HG03565 (cell line): ENCODE measurements at regions not wholly inside any gene's neighbourhood (a gene's known extent, or its start where the extent isn't known, plus 50 kb on each side); places are given as distances from the start of the nearest gene placed in this dataset.

Source experiments
- ATAC-seq: cut with Tn5 transposase; IDR thresholded peaks from one replicate; pipeline ENCODE4 v1.9.1; 2021; ENCODE audit warnings: mild to moderate bottlenecking, moderate library complexity; ENCODE audit not compliant: unreplicated experiment

GRCh38 chr6:10060004-10060403 lies 354.9 kb downstream of the TFAP2A start:
- ATAC-seq = no peak

DNA sequence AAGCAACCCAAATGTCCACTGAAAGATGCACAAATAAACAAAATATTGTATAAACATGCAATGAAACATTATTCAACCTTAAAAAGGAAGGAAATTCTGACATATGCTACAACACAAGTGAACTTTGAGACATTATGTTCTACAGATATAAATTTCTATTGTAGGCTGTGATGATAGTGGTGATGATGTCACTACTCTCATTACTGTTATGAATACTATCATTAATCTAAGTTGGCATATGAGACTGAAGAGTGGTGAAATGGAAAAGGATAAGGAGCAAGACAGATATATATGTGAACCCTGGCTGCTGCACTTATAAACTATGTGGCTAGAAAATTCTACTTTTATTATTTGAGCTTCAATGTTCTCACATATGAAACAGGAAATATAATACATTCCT lies 360.2 kb downstream of the TFAP2A start:
- ATAC-seq = no peak

GRCh38 chr6:10051283-10051682 lies 363.6 kb downstream of the TFAP2A start:
- ATAC-seq = no peak

GRCh38 chr6:10048370-10049297 lies 366.2 kb downstream of the TFAP2A start:
- no peak for ATAC-seq

DNA sequence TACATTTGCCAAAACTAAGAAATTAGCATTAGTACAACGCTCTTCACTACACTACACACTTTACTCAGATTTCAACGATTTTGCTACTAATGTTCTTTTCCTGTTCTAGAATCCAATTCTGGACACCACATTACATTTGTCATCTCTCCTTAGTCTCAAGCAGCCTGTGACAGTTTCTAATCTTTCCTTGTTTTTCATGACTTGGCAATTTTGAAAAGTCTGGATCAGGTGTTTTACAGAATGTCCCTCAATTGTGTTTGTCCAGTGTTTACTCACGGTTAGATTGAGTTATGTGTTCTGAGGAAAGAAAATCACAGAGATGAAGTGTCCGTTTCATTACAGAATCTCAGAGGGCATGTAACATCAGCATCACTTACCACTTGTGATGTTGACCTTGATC lies 372.6 kb downstream of the TFAP2A start:
- no peak for ATAC-seq

DNA sequence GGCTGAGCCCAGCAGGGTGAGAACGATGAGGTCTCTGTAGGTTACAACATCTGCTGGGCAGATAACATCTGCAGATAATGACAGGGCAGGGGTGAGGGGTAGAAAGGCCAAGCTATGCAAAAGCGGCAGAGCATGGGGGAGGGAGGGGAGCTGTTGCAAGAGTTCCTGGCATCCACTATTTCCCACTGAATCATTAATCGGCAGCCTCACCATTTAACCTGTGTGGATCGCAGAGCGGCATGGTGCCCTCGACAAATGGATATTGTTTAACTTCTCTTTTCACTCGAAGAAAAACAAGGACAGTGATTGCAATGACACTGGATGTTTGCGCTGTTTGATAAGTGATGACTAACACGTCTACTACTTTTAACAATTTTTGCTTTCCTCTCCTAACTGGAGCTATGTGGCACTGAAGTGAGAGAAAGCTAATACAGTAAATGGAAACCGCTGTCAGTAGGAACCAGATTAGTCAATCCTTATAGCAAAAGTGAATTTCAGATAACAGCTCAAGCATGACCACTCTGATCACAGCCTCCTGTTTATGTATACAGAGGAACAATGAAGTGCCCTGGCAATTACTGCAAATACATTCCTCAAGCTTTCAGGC lies 381.5 kb downstream of the TFAP2A start:
- no peak for ATAC-seq

GRCh38 chr6:10031617-10032016 lies 383.3 kb downstream of the TFAP2A start:
- no peak for ATAC-seq

- ATAC-seq = peak; percentile 75
Measured at GRCh38 chr6:10030942-10031537, 383.8 kb downstream of the TFAP2A start.

DNA sequence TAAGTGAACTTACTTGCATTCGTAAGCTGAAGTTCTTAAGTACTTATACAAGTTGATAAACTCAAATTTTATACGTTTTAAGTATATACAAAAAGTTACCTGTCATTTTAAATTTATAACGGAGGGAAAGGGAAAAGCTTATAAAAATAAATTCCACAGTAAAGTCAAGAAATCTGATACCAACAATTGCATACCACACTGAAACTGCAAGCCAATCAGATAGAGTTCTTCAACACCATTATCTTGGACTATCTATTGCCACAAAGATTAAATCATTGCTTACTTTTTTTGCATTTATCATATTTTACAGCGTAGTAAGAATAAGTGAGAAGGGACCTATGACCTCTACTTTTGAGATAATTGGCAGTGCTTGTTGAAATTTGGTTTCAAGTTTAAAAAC lies 386.7 kb downstream of the TFAP2A start:
- ATAC-seq = no peak

DNA sequence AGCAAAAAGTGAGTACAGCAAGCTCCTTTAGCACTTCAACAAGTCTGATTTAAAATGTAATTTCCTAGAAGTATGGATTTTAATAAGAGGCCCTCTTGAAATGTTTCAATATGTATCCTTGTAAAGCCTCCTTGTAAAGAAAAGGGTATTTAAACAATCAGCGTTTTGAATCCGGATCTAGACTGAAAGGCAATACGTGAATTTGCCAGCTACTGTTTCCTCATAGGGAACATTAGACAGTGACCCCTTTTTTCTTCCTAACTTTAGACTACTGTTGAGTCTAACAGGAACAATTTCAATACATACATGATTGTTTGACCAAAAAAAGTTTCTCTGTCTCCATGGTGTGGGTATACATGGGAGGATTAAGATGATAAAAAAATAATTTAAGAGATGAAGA lies 395.0 kb downstream of the TFAP2A start:
- ATAC-seq = no peak

GRCh38 chr6:10014557-10014956 lies 400.3 kb downstream of the TFAP2A start:
- ATAC-seq = no peak

- ATAC-seq = no peak
Measured at GRCh38 chr6:10000551-10000950, 414.3 kb downstream of the TFAP2A start.

- ATAC-seq = no peak
Measured at GRCh38 chr6:9999796-10000195, 415.1 kb downstream of the TFAP2A start.

GRCh38 chr6:9986273-9986672 lies 428.6 kb downstream of the TFAP2A start:
- no peak for ATAC-seq

- ATAC-seq = no peak
Measured at GRCh38 chr6:9985481-9985880, 429.4 kb downstream of the TFAP2A start.

DNA sequence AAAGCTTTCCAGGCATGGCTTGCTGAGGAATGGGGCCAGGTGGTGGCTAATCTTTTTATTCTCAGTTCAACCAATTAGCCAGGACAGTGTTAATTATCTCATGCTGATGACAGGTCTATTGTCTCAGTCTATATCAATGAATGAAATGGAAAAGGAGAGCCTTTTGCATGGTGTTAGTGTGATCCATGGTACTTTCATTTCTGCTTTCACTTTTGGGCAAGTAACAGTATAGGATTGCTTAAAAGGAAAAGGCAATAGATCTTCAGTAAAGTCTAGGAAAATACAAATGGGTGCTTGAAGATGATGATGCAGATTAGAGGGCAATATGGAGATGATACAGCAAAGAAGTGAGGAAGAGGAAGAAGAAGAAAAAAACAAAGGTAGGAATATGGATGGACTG lies 430.3 kb downstream of the TFAP2A start:
- ATAC-seq = no peak

DNA sequence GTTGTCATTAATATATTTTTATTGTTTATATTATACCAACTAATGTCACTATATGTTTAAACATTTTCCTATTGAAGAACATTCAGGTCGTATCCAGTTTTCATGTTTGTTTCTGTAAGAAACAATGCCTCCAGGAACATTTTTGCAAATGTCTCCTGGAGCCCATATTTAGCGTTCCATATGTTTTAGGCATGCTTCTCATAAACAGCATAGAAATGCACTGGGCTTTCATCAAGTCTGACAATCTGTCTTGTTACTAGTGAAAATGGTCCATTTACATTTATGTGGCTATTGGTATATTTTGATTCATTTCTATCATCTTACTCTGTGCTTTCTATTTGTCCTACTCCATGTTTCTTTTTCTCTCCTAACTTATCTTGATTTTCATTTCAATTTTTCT lies 431.7 kb downstream of the TFAP2A start:
- no peak for ATAC-seq

GRCh38 chr6:9982215-9982614 lies 432.7 kb downstream of the TFAP2A start:
- ATAC-seq = no peak

DNA sequence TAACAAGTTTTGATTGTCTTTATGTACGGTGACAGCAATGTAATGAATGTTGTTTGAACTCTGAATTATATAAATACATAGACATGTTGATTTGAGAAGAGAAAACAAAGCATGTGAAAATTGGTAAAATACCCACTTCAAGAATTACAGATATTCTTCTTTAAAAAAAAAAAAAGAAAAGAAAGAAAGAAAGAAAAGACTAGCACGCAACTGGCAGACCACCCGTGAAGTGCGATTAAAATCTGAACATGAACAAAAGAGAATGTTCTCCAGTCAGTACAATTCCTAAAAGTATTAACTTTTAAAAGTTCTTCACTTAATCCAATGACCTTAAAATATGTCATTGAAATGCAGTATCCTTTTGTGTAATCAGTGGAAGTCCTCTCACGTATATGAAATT lies 434.9 kb downstream of the TFAP2A start:
- ATAC-seq = no peak

DNA sequence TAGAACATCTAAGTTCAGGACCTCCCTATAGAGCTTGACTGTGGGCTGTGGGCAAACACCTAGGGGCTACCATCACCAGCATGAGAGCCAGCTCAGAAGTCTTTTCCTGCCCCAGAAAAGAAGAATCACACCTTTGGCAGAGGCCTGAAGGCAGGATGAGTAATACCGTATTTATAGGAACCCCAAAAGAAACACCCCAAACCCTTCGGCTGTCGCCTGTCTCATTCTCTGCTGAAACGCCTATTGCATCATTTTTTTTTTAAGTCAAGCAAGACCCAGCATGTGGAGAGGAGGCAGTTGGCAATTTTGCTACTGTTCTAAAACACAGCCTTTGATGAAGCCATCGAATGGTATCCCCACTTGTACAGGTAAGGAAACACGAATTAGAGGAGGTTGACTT lies 436.4 kb downstream of the TFAP2A start:
- ATAC-seq = no peak

DNA sequence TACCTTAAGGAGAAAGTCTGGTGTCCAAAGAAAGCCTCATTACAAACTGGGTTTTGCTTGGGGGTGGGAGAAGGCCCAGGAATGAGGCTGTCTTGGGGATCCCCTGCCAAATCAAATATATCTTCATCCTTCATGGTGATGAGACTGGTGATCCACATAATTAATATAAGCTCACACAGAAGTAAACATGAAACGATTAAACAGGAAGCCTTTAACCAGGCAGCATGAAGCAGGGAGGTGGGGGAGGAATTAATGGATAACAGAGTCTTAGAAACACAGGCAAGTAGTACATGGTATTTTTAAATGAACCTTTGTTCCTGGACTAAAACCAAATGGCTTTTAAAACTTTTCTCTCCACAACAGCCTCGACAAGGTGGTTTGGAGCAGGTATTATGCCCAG lies 437.5 kb downstream of the TFAP2A start:
- ATAC-seq = no peak

- ATAC-seq = no peak
Measured at GRCh38 chr6:9961646-9962045, 453.2 kb downstream of the TFAP2A start.
